SK-N-MC (cell line): ENCODE measurements at regions not wholly inside any gene's neighbourhood (a gene's known extent, or its start where the extent isn't known, plus 50 kb on each side); places are given as distances from the start of the nearest gene placed in this dataset.

Experiments used
- EZH2 ChIP-seq: fragments of 200-600 bp; sonication (generic); IDR thresholded peaks from one replicate; pipeline ENCODE4 v1.6.1; 2017; ENCODE audit warnings: antibody characterized with exemption
- FOXP2 ChIP-seq: optimal IDR thresholded peaks from 2 replicates; pipeline ENCODE3; 2011; ENCODE audit warnings: mild to moderate bottlenecking, moderate library complexity; ENCODE audit not compliant: insufficient read depth; ENCODE audit errors: extremely low read length, control extremely low read depth
- POLR2AphosphoS5 ChIP-seq: IDR thresholded peaks from 2 replicates; pipeline ENCODE4 v1.6.1; 2012; ENCODE audit warnings: mild to moderate bottlenecking, low read depth, low read length, borderline replicate concordance

DNA sequence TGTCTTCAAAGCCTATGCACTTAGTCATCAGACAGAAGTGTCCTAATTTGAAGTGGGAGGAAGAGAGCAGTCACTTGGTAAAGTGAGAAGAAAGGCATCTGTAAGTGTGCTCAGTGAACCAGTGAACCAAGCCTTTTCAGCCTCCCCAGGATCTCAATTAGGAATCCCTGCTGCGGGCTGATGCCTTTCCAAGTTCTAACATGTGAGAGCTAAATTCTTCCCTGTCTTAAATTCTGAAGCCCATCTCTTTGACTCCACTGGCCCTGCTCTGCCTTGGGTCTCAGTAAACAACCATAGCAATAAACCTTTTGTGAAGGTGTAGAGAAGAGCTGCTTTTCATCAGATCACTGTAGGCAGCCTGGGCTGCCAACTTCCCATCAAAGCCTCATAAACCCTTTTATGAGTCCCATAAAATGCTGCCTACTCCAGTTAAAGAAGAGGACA lies 701.2 kb upstream of the LCORL start:
- no peak for TF ChIP-seq EZH2
- TF ChIP-seq POLR2AphosphoS5, result no peak
- no peak for TF ChIP-seq FOXP2
